ENCODE measurements at regions not wholly inside any gene's neighbourhood (a gene's known extent, or its start where the extent isn't known, plus 50 kb on each side); places are given as distances from the start of the nearest gene placed in this dataset.

DNA sequence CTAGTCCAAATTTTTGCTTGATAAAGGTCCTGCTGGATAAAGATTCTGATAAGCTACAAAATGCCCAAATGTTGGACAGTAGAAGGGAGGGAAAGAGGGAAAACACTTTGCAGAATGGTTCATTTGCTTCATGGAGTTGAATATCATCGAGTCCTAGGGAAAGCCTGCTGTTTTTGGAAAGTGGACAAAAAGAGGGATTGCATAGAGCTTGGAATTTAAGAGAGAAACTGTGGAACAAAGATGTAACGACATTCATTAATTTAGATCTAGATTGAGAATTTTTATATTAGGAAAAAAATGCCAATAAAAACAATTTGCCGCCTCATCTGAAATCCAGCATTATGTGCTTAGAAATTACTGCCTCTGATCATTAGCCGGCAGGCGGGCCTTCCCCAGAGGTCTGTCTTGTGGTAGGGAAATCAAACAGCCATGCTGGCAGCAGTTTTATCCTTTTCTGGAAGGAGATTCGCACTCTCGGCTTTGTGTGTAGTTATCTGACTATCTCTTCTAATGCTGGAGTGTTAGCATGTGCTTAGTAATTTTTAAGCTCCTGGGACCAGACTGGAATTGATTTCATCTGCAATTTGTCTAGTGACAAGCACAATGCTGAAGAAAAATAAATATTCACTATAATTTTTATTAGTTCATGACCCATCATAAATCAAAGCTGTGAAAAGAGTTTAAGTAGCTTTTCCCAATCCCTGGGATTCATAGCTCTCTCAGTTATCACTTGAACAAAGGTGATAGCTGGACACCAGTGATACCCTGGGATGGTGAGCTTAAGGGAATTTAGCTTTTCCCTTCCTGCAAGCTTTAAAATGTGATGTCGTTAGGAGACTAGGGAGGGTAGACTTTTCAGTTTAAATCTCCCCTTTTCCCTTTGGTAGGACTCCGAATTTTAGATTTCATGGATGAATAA lies 329.5 kb downstream of the PRL start:
- TF ChIP-seq CTCF (IDR thresholded peaks at IDR 0.05) (no peak), EZH2 (IDR thresholded peaks at IDR 0.05; ENCODE audit: borderline replicate concordance, insufficient read depth, low read depth, low read length, poor library complexity, severe bottlenecking) (no peak)

Measured in B cell (primary cell).